ENCODE measurements at regions not wholly inside any gene's neighbourhood (a gene's known extent, or its start where the extent isn't known, plus 50 kb on each side); places are given as distances from the start of the nearest gene placed in this dataset.

DNA sequence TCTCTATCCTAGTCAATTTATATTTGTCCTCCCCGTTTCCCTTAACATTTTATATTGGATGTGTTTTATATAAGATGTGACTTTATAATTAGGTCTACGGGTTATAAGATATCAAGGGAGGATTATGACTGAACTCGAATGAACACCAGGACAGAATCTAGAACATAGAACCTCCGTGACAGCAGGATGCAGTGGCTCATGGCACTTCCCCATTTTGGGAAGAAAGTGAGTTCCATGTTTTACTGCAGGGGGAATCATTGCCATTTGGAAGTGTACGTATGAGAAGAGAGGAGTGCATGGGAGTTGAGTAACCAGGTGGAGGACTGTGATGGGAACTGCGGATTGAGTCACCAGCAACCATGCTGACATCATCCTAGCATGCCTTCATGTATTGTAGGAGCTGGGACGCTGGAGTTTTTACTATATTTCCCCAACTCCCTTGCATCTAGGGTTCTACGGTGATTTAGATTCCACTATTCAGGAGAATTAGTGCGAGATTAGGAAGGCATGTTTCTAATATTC, 56.1 kb upstream of the FOXC1 start:
- Mint-ChIP-seq H3K4me1 (ENCODE audit: unreplicated experiment) (peaks cover 26% of the 10 kb centered on the region), H3K27me3 (ENCODE audit: unreplicated experiment) (no peaks in the 10 kb centered on the region), H3K9me3 (ENCODE audit: unreplicated experiment) (no peaks in the 10 kb centered on the region), H3K36me3 (ENCODE audit: unreplicated experiment) (no peaks in the 10 kb centered on the region), H3K4me3 (ENCODE audit: unreplicated experiment) (no peak overlapping the region), H3K27ac (ENCODE audit: unreplicated experiment) (no peak overlapping the region)
- DNase-seq (ENCODE audit: extremely low spot score, unreplicated experiment) = no peak
- TF ChIP-seq, protein P1, sequence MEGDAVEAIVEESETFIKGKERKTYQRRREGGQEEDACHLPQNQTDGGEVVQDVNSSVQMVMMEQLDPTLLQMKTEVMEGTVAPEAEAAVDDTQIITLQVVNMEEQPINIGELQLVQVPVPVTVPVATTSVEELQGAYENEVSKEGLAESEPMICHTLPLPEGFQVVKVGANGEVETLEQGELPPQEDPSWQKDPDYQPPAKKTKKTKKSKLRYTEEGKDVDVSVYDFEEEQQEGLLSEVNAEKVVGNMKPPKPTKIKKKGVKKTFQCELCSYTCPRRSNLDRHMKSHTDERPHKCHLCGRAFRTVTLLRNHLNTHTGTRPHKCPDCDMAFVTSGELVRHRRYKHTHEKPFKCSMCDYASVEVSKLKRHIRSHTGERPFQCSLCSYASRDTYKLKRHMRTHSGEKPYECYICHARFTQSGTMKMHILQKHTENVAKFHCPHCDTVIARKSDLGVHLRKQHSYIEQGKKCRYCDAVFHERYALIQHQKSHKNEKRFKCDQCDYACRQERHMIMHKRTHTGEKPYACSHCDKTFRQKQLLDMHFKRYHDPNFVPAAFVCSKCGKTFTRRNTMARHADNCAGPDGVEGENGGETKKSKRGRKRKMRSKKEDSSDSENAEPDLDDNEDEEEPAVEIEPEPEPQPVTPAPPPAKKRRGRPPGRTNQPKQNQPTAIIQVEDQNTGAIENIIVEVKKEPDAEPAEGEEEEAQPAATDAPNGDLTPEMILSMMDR (IDR thresholded peaks at IDR 0.05) = no peak

DNA sequence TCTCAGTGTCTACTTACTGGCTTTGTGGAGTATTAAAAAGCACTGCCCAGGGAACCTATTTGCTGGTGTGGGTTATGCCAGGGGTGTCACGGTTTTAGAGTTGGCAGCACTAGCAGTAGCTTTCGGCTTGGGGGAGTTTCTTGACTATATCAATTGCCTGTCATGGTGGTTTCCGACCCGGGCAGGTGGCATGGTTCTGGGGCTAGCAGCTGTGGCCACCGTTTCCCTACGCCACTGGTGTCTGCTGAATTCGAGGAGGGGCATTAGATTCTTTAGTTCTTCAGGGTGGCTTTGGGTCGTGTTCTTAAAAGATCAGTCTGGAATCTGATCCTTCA, 55.6 kb upstream of the FOXC1 start:
- TF ChIP-seq, protein P1 (IDR thresholded peaks at IDR 0.05) = no peak
- Mint-ChIP-seq H3K27me3 (ENCODE audit: unreplicated experiment) (no peaks in the 10 kb centered on the region), H3K4me3 (ENCODE audit: unreplicated experiment) (no peak overlapping the region), H3K9me3 (ENCODE audit: unreplicated experiment) (no peaks in the 10 kb centered on the region), H3K27ac (ENCODE audit: unreplicated experiment) (no peak overlapping the region), H3K36me3 (ENCODE audit: unreplicated experiment) (no peaks in the 10 kb centered on the region), H3K4me1 (ENCODE audit: unreplicated experiment) (peaks cover 21% of the 10 kb centered on the region)
- peak; percentile 56 for DNase-seq (ENCODE audit: extremely low spot score, unreplicated experiment)

DNA sequence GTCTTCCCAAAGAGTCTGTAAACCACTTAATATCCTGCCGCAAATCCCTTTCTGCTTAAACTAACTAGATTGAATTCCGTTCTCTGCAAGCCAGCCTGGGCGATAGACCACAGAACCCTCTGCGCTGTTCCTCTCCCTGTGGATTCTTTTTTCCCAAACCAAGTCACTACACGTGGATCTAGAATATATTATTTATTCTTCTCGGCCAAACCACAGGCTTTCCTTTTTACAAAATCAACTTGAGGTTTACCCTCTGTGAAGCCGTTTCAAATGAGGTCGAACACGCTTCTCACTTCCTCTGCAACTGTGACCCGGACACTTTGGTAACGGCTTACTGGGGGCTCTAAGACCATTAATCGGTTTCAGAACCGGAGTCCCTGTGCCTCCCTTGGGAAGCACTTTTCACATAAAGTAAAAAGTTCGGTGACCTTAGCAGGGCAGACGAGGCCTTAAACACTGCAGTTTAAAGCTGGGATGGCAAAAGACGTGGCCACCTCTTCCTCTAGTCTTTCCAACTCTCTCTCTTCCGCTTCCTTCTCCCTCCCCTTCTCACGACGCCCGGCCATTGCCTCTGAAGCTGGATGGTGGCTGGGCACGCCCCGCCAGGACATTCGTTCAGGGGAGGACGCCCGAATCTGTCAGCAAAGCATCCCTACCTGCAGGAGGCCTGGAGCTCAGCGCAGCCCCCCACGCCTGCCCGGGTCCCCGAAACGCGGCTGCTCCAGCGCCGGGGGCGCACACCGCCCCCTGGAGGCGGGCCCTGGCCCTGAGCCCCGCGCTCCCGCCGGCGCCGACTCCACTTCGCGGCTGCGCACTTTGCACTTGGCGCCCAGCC, 55.0 kb upstream of the FOXC1 start:
- H3K27ac Mint-ChIP-seq (ENCODE audit: unreplicated experiment) = no peak overlapping the region
- peaks cover 15% of the 10 kb centered on the region for H3K4me1 Mint-ChIP-seq (ENCODE audit: unreplicated experiment)
- H3K27me3 Mint-ChIP-seq (ENCODE audit: unreplicated experiment) = no peaks in the 10 kb centered on the region
- DNase-seq (ENCODE audit: extremely low spot score, unreplicated experiment) = peak; percentile 74
- no peaks in the 10 kb centered on the region for H3K36me3 Mint-ChIP-seq (ENCODE audit: unreplicated experiment)
- TF ChIP-seq, protein P1 (IDR thresholded peaks at IDR 0.05) = no peak
- H3K4me3 Mint-ChIP-seq (ENCODE audit: unreplicated experiment) = no peak overlapping the region
- H3K9me3 Mint-ChIP-seq (ENCODE audit: unreplicated experiment) = no peaks in the 10 kb centered on the region

DNA sequence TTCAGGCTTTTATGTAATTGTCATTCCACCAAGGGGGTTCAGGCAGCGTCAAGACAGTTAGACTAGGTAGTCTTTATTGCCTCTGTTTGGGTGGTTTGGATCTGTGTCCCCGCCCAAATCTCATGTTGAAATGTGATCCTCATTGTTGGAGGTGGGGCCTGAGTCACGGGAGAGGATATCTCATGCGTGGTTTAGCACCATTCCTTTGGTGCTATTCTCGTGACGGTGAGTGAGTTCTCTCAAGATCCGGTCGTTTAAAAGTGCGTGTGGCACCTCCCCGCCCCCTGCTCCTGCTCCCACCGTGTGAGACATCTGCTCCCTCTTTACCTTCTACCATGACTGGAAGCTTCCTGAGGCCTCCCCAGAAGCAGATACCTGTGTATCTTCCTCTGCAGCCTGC, 51.3 kb upstream of the FOXC1 start:
- TF ChIP-seq, protein P1 (IDR thresholded peaks at IDR 0.05) = no peak
- H3K27ac Mint-ChIP-seq (ENCODE audit: unreplicated experiment) = no peak overlapping the region
- H3K4me3 Mint-ChIP-seq (ENCODE audit: unreplicated experiment) = no peak overlapping the region
- peaks cover 11% of the 10 kb centered on the region for H3K4me1 Mint-ChIP-seq (ENCODE audit: unreplicated experiment)
- peaks cover 4% of the 10 kb centered on the region for H3K9me3 Mint-ChIP-seq (ENCODE audit: unreplicated experiment)
- no peaks in the 10 kb centered on the region for H3K27me3 Mint-ChIP-seq (ENCODE audit: unreplicated experiment)
- peak; percentile 38 for DNase-seq (ENCODE audit: extremely low spot score, unreplicated experiment)
- H3K36me3 Mint-ChIP-seq (ENCODE audit: unreplicated experiment) = no peaks in the 10 kb centered on the region

Measured in osteocyte (in vitro differentiated cells).